GM12874 (cell line): ENCODE measurements at regions not wholly inside any gene's neighbourhood (a gene's known extent, or its start where the extent isn't known, plus 50 kb on each side); places are given as distances from the start of the nearest gene placed in this dataset.
A peak's percentile ranks its signal among the peaks of the same experiment; 100 is the strongest.

ENCODE experiments used
- TF ChIP-seq, protein P1 (sequence below): IDR thresholded peaks from 2 replicates; pipeline ENCODE4 v1.5.1; 2011; ENCODE audit warnings: low read depth, mild to moderate bottlenecking, control low read depth, low read length, moderate library complexity; ENCODE audit not compliant: insufficient read depth

DNA sequence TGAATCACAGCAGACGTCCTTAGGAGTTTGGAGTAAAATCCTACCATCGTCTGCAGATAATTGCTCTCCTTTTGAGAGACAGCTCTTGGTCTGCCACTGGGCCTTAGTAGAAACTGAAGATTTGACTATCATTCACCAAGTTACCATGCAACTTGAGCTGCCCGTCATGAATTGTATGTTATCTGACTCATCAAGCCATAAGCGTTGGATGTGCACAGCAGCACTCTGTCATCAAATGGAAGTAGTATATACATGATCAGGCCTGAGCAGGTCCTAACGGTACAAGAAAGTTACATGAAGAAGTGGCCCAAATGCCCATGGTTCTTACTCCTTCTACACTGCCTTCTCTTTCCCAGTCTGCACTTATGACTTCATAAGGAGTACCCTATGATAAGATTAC is 317.8 kb downstream of the GPATCH2 start:
- TF ChIP-seq, protein P1, sequence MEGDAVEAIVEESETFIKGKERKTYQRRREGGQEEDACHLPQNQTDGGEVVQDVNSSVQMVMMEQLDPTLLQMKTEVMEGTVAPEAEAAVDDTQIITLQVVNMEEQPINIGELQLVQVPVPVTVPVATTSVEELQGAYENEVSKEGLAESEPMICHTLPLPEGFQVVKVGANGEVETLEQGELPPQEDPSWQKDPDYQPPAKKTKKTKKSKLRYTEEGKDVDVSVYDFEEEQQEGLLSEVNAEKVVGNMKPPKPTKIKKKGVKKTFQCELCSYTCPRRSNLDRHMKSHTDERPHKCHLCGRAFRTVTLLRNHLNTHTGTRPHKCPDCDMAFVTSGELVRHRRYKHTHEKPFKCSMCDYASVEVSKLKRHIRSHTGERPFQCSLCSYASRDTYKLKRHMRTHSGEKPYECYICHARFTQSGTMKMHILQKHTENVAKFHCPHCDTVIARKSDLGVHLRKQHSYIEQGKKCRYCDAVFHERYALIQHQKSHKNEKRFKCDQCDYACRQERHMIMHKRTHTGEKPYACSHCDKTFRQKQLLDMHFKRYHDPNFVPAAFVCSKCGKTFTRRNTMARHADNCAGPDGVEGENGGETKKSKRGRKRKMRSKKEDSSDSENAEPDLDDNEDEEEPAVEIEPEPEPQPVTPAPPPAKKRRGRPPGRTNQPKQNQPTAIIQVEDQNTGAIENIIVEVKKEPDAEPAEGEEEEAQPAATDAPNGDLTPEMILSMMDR: no peak

DNA sequence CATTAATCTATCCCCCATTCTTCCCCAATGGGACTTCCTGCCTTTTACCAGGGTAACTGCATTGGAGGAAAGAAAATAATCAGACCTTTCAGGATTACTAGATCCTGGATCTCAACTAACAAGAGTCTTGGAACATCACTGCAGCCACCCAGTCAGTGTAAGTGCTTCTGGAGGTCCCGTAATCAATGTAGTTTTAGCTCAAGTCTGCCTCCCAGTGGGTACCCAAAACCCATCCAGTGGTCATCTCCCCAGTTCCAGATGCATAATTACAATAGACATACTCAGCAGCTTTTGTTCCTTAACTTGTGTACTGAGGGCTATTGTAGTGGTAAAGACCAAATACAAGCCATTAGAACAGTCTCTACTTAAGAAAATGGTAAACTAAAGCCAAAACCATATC is 319.1 kb downstream of the GPATCH2 start:
- TF ChIP-seq, protein P1: 0 out of 2 replicates have a peak, but pooled peaks have one; percentile 12

DNA sequence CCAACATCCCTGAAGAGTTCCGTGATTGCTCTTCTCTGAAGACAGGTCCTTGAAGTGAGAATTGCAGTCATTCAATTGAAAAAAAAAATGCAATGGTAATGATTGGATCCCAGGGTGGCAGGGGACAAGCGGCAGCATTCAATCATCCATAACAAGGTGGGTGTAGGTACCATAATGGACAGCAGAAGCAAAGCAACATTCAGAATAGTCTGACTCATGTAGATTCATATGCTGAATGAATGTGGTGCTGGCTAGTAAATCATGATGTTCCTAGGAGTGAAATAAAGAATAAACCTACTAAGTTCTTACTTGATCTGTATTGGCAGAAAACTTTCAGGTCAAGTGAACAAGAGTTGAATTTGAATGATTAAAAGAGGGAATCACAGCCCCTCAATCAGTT is 319.6 kb downstream of the GPATCH2 start:
- TF ChIP-seq, protein P1: no peak

DNA sequence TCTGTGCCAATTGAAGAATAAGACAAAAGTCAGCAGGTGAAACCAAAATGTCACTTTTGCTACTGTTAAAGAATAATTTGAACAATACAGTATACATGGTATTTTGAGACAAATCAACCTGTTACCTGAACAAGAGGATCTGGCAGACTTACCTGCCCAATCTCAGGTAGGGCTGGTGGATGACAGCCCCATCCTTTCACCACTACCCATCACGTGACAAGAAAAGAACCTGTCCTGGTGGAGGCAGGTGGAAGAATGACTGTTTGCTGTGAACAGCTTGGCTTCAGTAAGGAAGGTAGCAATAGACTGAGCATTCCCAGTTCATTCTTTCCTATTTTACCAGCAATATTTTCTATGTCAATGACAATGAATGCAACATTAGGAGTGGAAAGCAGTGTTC is 349.6 kb downstream of the GPATCH2 start:
- TF ChIP-seq, protein P1: no peak

DNA sequence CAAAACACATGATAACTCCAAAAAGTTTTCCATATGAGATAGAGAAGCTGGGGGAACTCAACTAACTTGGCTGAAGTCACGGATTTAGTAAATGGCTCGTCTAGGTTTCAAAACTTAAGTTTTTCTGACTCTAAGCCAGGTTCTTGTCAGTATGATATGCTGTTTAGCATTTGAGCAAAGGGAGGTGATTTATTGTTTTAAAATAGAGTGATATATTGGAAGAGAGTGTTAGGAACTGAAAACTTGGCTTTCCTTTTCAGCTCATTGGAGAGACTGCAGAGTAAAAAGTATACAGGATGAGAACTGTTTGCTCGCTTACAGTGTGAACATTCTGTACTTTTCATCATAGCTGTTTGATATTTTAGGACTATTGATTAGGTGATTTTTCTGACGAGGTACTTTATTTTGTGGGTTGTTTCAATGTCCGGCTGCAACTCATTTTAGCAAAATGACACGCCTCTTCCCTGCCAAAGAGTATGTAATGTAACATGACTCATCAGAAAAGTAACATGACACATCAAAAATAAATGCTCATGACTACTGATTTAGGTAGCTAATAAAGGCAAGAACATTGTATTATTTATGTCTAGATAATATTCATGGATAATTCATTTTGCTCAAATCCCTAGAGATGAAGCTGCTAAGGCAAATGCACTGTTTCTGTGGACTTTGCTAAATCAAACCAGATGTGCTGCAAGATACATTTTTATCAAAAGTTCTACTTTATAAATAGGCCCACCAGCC is 355.1 kb downstream of the GPATCH2 start:
- TF ChIP-seq, protein P1: no peak

DNA sequence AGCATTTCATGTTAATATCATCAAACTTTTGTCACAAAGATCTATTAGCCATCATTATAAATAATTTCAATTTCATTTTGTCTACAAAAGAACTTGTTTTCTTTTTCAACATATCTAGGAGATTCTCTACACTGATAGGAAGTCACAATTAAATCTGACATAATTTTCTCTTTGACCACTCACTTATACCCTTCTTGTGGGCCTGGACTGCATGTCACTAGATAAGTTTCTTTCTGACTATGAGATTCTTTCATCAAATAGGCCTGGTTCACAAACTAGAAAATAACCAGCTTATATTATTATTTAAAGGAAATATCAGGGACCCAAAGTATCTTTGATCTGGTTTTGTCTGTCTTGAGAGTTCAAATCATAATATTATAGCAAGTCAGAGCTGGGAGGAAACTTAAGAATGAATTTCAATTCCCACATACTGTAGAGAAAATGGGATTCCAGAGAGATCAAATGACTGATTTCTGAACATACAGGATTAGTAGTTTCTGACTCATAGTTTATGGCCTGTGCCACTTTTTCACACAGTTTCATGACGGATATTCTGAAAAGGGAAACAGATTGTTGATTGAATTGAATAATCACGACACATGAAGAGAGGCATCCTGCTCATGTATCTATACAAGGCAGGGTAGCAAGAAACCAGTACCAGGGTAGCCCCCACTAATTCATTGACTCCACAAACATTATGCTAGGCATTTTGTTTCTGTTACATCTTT is 355.8 kb downstream of the GPATCH2 start:
- TF ChIP-seq, protein P1: no peak

DNA sequence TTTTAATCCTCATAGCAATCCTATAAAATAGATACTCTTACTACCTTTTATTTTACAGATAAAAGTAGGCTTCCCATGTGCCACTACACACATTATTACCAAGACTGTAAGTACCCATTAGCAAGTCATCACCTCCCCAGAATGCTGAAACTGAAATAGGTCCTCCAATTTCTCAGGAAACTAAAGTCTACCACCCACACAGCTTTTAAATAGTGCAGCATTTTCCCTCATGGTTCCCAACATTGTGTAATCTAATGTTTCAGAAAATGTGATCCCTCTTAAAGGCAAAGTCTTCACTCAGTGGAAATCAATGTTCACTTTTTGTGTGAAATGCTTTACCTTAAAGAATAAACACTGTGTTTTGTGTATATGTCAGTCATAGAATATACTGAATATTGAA is 356.5 kb downstream of the GPATCH2 start:
- TF ChIP-seq, protein P1: no peak
